Heart right ventricle (tissue), 16 donors: ENCODE measurements at regions not wholly inside any gene's neighbourhood (a gene's known extent, or its start where the extent isn't known, plus 50 kb on each side); places are given as distances from the start of the nearest gene placed in this dataset.
A peak's percentile ranks its signal among the peaks of the same experiment; 100 is the strongest.

Source experiments
- ATAC-seq, 8 donors: fragments of 200-7000 bp; cut with Tn5 transposase; one replicate each; pipeline ENCODE4 v1.9.1; 2020; ENCODE audit warnings: mild to moderate bottlenecking in 8 of 8, moderate library complexity in 8 of 8, moderate number of reproducible peaks in 1 of 8
- DNase-seq, 2 donors: peaks; one replicate each; pipeline ENCODE4 v3.0.0-alpha.2; 2020
- H3K27ac ChIP-seq, 10 donors: fragments of 200-600 bp; sonication (generic) in 2 of 10; one replicate each; pipeline versions ENCODE4 v1.5.0 to v1.8.0; 2020 to 2022; ENCODE audit warnings: mild to moderate bottlenecking in 3 of 10
- H3K27me3 ChIP-seq, 7 donors: fragments of 200-600 bp; one replicate each; pipeline ENCODE4 v1.8.0; 2021 to 2022; ENCODE audit warnings: mild to moderate bottlenecking in 2 of 7
- H3K36me3 ChIP-seq, 9 donors: fragments of 200-600 bp; sonication (generic) in 1 of 9; one replicate each; pipeline versions ENCODE4 v1.5.0 to v1.8.0; 2020 to 2022; ENCODE audit warnings: mild to moderate bottlenecking in 2 of 9
- H3K4me1 ChIP-seq, 9 donors: fragments of 200-600 bp; sonication (generic) in 1 of 9; one replicate each; pipeline versions ENCODE4 v1.5.0 to v1.8.0; 2020 to 2022; ENCODE audit warnings: mild to moderate bottlenecking in 4 of 9
- H3K4me3 ChIP-seq, 10 donors: fragments of 200-600 bp; sonication (generic) in 2 of 10; one replicate each; pipeline versions ENCODE4 v1.5.0 to v1.8.0; 2020 to 2022; ENCODE audit warnings: mild to moderate bottlenecking in 7 of 10, moderate library complexity in 2 of 10
- H3K9me3 ChIP-seq, 11 donors: fragments of 200-600 bp in 10 of 11; sonication (generic) in 2 of 11; one replicate each; pipeline versions ENCODE4 v1.5.0 to v1.8.0; 2013 to 2022; ENCODE audit warnings: mild to moderate bottlenecking in 2 of 11, control low read depth in 1 of 11, moderate library complexity in 1 of 11
- CTCF ChIP-seq, 9 donors: fragments of 200-600 bp; sonication (generic) in 2 of 9; IDR thresholded peaks; one replicate each; pipeline versions ENCODE4 v1.5.0 to v1.8.0; 2021 to 2022; ENCODE audit warnings: antibody characterized with exemption in 9 of 9, mild to moderate bottlenecking in 5 of 9, moderate library complexity in 1 of 9
- WGBS, 2 donors: extraction: QIAGEN DNeasy Blood & Tissue Kit; methylation state at CpG; one replicate each; pipeline ENCODE4 v1.1.7; 2013; ENCODE audit warnings: inconsistent platforms in 1 of 2; 5-methylcytosine and 5-hydroxymethylcytosine counted together
- intact Hi-C, 10 donors: fragments of 100-400 bp; cut with DNase I; formaldehyde crosslinking; loops; one replicate each; pipeline versions ENCODE4 v1.11.1 to v1.14.2; 2022
- donor health status: Arrhythmogenic right ventricular cardiomyopathy.
- donor health status: ischemic (EF 13 %, LVEDD 7.1; RV severe dilation, severe dysfunction).
- donor health status: healthy with polysubstance abuse.
- donor health status: DM: no; HTN: yes; CAD: no.
- donor health status: DM: no; HTN: no; CAD: no.
- donor health status: ischemic (EF 25% LVEDD 6.9; RV normal size, moderate dysfunction).
- donor health status: ischemic (EF 25% LVEDD 5.7; RV mildly dilated, moderate dysfunction).
- donor health status: healthy.
- donor health status: DM: yes; HTN: yes; CAD: no.
- donor health status: Ischemic cardiomyopathy.
- donor health status: ischemic (EF 35%, LVEDD 5.7; RV mildly dilated, moderate dysfunction).
- donor health status: nonischemic (EF 11% LVEDD 7.7; RV severe dilation, severe dysfunction).
- donor health status: DM: yes; HTN: yes; CAD: no.
- donor health status: PGD.
- donor health status: ischemic (EF 29% LVEDD 5.4; RV normal size, mild dysfunction).
- donor health status: nonischemic (EF 23%, LVEDD 6.1; RV moderate dilation, normal function).

GRCh38 chr16:63447121-63447520 is 1410.9 kb upstream of the CDH8 start:
- H3K4me1 ChIP-seq, result no peaks in the 10 kb centered on the region
- 36 to 48% methylated on average over 2 of the region's 2 CpGs for WGBS, 2 donors
- intact Hi-C loops, result no loop called here
- H3K27me3 ChIP-seq, result no peaks in the 10 kb centered on the region
- H3K27ac ChIP-seq, result no peak overlapping the region
- TF ChIP-seq CTCF (IDR thresholded peaks at IDR 0.05), result no peak
- no peaks in the 10 kb centered on the region for H3K36me3 ChIP-seq
- ATAC-seq (no peak), DNase-seq (no peak)
- no peak overlapping the region for H3K4me3 ChIP-seq
- H3K9me3 ChIP-seq, result peaks cover 0 to 2% (median 0%) of the 10 kb centered on the region in 11 donors

DNA sequence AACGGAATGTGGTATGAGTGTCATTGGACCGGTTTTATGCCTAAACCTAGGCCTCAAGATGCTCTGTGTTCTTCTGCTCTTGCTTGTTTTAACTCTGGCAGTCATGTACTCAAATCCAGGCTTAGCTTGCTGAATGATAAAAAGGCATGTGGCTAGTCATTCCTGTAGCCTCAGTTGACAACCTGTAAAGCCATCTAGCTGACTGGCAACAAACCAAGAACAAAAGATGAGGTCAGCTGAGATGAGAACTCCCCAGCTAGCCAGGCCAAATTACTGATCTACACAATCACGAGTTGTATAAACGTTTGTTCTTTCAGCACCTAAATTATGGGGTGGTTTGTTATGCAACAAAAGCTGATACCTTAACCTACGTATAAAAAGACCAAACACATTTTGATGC is 1406.0 kb upstream of the CDH8 start:
- peak overlapping the region in 2 of 10 donors; percentile 45 to 74 for H3K27ac ChIP-seq
- no peaks in the 10 kb centered on the region for H3K36me3 ChIP-seq
- H3K4me1 ChIP-seq, result peaks cover 0 to 4% (median 0%) of the 10 kb centered on the region in 9 donors
- WGBS, 2 donors, result 44 to 45% methylated on average over 5 of the region's 5 CpGs
- peak in 7 of 8 donors; percentile 45 to 90 (median 82) for ATAC-seq
- no peak overlapping the region for H3K4me3 ChIP-seq
- intact Hi-C loops, result no loop called here
- DNase-seq, result peak in 1 of 2 donors; percentile 13
- H3K27me3 ChIP-seq, result no peaks in the 10 kb centered on the region
- peaks cover 0 to 2% (median 0%) of the 10 kb centered on the region in 11 donors for H3K9me3 ChIP-seq
- no peak for TF ChIP-seq CTCF (IDR thresholded peaks at IDR 0.05)

DNA sequence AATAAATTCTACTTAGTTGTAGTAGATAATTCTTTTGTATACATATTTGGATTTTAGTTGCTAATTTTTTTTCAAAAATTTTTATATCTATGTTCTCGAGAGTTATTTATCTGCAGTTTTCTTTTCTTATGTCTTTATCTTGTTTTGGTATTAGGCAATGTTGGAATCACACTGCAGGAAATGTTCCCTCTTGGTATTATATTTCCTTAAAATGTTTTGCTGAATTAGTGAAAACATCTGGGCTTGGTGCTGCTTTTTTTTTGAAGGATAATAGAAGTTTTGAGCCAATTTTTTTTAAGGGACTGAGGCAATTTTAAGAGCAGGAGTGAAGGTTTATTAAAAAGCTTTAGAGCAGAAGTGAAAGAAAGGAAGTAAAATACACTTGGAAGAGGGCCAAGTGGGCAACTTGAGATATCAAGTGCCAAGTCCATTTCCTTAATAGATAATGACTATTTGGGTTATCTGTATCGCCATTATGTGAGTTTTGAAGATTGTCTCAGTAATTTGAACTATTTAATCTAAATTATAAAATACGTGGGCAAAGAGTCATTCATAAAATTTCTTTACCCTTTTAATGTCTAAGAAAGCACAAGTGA is 1390.1 kb upstream of the CDH8 start:
- no peak for TF ChIP-seq CTCF (IDR thresholded peaks at IDR 0.05)
- Histone ChIP-seq H3K27me3 (no peaks in the 10 kb centered on the region), H3K4me3 (no peak overlapping the region), H3K4me1 (no peaks in the 10 kb centered on the region), H3K9me3 (no peaks in the 10 kb centered on the region), H3K27ac (no peak overlapping the region), H3K36me3 (no peaks in the 10 kb centered on the region)
- intact Hi-C loops, result no loop called here
- 36 to 48% methylated on average over 3 of the region's 3 CpGs for WGBS, 2 donors
- DNase-seq (no peak), ATAC-seq (peak in 1 of 8 donors; percentile 7)

DNA sequence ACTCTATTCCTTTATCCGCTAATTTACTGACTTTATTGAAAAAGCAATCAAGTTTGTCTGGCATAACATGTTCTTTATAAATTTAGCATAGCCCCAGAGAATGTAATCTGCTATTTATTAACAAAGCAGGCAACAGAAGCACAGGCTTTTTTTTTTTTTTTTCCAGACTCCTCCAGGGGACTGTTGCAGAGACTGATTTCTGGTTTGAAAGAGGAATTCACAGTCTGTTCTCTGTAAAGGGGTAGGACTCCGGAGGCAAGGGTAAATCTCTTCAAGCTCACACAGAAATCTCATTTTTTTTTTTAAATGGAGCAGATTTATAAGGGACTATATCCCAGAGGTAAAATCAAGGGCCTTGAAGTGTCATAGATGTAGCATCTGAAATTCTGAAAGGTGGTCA is 1386.5 kb upstream of the CDH8 start:
- Histone ChIP-seq H3K4me1 (no peaks in the 10 kb centered on the region), H3K9me3 (no peaks in the 10 kb centered on the region), H3K27ac (no peak overlapping the region), H3K4me3 (no peak overlapping the region), H3K36me3 (no peaks in the 10 kb centered on the region), H3K27me3 (no peaks in the 10 kb centered on the region)
- no peak for TF ChIP-seq CTCF (IDR thresholded peaks at IDR 0.05)
- DNase-seq (no peak), ATAC-seq (no peak)
- WGBS, 2 donors, result 72 to 81% methylated on average over 2 of the region's 2 CpGs
- intact Hi-C loops, result no loop called here
